ENCODE measurements at regions not wholly inside any gene's neighbourhood (a gene's known extent, or its start where the extent isn't known, plus 50 kb on each side); places are given as distances from the start of the nearest gene placed in this dataset.
"Not testable (repeated sequence)": the region's sequence is repeated elsewhere in the genome, so short reads cannot be mapped to it uniquely, and the experiment has no call there.

DNA sequence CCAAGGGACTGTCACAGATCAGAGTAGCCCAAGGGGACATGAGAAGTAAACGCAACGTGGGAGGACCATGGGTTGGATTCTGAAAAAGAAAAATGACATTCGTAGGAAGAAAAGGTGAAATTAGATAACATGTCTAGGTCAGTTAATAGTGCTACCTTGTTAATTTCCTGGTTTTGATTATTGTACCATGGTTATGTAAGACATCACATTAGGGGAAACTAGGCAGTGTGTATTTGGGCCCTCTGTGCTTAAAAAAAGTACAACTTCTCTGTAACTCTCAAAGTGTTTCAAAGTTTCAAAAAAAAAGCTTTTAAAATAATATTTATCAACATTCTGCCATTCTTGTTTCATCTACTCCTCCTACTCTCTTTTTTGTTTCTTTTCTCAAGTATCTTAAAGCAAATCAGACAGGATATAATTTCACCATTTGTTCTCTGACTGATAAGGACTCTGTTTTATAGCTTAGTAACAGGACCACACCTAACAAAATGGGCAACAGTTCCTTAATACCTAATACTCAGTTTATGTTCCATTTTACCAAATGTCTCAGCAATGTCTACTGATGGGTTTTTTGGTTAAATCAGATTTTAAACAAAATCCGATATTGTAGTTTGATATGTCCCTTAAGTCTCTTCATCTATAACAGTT is 97.1 kb upstream of the PLCB4 start:
- no peak overlapping the region for H3K4me3 Mint-ChIP-seq
- peaks cover 4% of the 10 kb centered on the region for H3K9me3 Mint-ChIP-seq
- CTCF ChIA-PET: no interaction called here
- H3K27ac Mint-ChIP-seq: no peak overlapping the region
- no peaks in the 10 kb centered on the region for H3K4me1 Mint-ChIP-seq
- H3K36me3 Mint-ChIP-seq: no peaks in the 10 kb centered on the region
- H3K27me3 Mint-ChIP-seq: no peaks in the 10 kb centered on the region
- no peak for DNase-seq

DNA sequence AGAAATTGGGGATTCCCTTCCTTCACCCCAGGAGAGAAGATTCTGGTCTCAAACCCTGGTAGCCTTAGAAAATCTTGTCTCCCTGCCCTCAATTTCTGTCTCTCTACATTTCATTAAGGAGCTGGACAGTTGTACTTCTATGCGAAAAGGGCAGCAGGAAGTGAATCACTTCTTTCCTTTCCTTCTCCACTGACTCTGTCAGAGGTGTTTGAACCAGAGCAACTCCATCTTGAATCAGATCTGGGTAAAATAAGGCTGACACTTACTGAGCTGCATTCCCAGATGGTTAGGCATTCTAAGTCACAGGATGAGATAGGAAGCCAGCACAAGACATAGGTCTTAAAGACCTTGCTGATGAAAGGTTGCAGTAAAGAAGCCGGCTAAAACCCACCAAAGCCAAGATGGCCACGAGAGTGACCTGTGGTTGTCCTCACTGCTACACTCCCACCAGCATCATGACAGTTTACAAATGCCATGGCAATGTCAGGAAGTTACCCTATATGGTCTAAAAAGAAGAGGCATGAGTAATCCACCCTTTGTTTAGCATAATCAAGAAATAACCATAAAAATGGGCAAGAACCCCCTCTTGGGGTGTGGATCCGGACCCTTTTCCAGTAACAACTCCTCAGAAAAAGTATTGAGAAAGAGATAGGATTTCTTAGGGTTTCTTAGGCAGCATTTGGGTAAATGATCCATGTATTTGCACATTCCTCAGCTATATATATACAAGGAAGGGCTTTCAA is 95.8 kb upstream of the PLCB4 start:
- Mint-ChIP-seq H3K36me3 (no peaks in the 10 kb centered on the region), H3K27ac (no peak overlapping the region), H3K27me3 (no peaks in the 10 kb centered on the region), H3K4me3 (no peak overlapping the region), H3K4me1 (no peaks in the 10 kb centered on the region), H3K9me3 (peaks cover 4% of the 10 kb centered on the region)
- DNase-seq: no peak
- CTCF ChIA-PET: no interaction called here

DNA sequence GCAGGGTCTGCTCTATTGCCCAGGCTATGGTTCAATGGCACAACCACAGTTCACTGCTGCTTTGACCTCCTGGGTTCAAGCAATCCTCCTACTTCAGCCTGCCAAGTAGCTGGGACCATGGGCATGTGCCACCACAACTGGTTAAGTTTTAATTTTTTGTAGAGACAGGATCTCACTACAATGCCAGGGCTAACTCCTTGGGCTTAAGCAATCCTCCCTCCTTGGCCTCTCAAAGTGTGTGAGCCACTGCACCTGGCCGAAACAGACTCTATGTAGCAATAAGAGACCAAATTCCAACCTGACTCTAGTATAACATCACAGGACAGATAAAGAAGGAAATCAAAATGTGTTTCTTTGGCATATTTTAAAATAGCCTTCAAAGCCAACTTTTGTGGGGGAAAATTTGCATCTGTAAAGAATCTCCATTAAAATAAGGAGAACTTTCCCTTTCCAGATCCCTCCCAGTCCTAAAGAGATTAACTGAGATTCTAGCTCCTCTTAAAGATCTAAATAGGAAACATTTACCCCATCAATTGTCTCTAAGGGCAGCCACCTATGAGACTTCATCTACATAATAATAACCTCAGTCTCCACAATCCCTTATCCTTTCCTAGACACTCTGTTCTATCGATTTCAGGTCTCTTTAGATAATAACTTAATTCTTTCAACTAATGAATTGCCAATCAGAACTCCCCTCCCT is 94.7 kb upstream of the PLCB4 start:
- H3K4me1 Mint-ChIP-seq: no peaks in the 10 kb centered on the region
- no peak overlapping the region for H3K27ac Mint-ChIP-seq
- H3K4me3 Mint-ChIP-seq: no peak overlapping the region
- H3K9me3 Mint-ChIP-seq: peaks cover 1% of the 10 kb centered on the region
- no peaks in the 10 kb centered on the region for H3K36me3 Mint-ChIP-seq
- CTCF ChIA-PET: no interaction called here
- no peaks in the 10 kb centered on the region for H3K27me3 Mint-ChIP-seq
- DNase-seq: no peak

DNA sequence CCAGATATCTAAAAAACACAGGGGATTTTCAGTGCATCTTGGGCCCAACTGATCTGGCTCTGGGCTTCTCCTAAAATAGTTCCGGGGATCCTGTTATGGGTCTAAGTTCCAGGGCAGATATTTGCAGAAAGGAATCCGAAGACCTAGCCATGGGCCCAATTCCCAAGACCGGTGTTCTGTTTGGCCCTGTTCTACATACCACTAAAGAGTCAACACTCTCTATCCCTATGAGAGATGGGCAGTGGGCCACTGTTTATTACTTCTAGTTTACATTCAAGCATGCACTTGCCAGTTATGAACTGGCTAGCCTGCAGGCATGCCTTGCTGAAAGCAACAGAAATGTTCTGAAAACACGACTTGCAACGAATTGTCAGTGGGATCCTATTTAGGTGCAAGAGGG is 87.4 kb upstream of the PLCB4 start:
- CTCF ChIA-PET: no interaction called here
- Mint-ChIP-seq H3K36me3 (no peaks in the 10 kb centered on the region), H3K4me1 (no peaks in the 10 kb centered on the region), H3K27me3 (no peaks in the 10 kb centered on the region), H3K27ac (no peak overlapping the region), H3K4me3 (no peak overlapping the region), H3K9me3 (no peaks in the 10 kb centered on the region)
- no peak for DNase-seq

DNA sequence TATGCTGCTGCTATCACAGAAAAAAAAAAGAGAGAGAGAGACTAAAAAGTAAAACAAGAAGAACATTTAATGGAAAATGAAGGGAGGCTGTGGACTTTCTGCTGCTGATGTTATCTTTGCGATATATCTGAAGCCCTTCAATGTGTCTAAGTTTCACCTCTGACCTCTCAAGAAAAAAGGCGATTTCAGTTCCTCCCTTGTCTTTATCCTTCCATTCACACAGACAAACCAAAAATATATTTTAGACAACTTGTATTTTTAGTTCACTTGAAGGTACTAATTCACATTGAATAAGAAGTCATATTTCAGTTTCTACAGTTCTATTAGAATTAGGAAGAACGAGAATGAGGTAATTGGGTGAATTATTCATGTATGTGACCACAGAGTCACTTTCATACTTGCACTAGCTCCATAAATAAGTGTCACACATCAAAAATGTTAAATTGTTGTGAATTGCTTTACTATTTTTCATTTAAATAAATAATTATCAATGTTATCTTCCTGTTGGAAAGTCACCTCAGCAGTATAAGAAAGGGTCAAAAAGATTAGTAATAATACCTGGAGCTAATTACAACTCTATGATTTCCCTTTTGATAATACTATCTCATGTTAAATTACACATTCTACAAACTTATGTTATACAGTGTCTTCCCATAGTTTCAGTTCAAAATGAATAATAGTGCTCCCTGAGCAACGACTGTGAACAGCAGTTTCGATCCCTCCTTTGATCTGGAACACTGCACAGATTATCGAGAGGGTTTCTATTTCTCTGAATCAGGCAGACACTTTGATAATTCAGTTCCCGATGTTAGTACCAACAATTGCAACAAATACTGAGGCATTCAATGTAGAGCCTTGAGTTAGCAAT is 85.2 kb upstream of the PLCB4 start:
- no peaks in the 10 kb centered on the region for H3K4me1 Mint-ChIP-seq
- CTCF ChIA-PET: no interaction called here
- H3K27ac Mint-ChIP-seq: no peak overlapping the region
- no peaks in the 10 kb centered on the region for H3K27me3 Mint-ChIP-seq
- no peak overlapping the region for H3K4me3 Mint-ChIP-seq
- no peak for DNase-seq
- H3K36me3 Mint-ChIP-seq: no peaks in the 10 kb centered on the region
- no peaks in the 10 kb centered on the region for H3K9me3 Mint-ChIP-seq

DNA sequence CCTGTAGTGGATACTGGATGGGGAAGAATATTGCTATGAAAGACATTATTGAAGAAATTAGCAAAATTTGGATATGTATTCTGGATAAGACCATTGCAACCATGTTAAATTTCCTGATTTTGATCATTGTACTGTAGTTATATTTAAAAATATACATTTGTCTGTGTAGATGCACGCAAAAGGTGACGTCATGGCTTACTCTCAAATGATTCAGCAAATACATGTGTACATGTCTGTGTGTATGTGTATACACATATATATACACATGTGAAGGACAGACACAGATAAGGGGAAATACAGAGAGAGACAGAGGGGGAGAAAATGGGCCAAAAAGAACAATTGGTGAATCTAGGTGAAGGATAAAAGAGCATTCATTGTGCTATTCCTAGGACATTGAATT is 82.3 kb upstream of the PLCB4 start:
- H3K27ac Mint-ChIP-seq: no peak overlapping the region
- CTCF ChIA-PET: no interaction called here
- DNase-seq: no peak
- no peaks in the 10 kb centered on the region for H3K4me1 Mint-ChIP-seq
- H3K4me3 Mint-ChIP-seq: no peak overlapping the region
- H3K27me3 Mint-ChIP-seq: no peaks in the 10 kb centered on the region
- H3K9me3 Mint-ChIP-seq: peaks cover 2% of the 10 kb centered on the region
- no peaks in the 10 kb centered on the region for H3K36me3 Mint-ChIP-seq

DNA sequence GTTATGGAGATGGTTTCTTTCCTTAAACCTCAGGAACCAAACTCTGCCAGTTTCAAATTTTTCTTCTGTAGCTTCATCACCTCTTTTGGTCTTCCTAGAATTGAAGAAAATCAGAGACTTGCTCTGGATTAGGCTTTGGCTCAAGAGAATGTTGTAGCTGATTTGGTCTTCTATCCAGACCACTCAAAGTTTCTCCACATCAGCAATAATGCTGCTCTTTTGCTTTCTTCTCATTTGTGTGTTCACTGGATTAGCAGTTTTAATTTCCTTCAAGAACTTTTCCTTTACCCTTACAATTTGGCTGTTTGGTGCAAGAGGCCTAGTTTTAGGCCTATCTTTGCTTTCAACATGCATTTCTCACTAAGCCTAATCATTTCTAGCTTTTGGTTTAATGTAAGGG is 78.1 kb upstream of the PLCB4 start:
- Mint-ChIP-seq H3K27me3 (no peaks in the 10 kb centered on the region), H3K27ac (no peak overlapping the region), H3K9me3 (peaks cover 2% of the 10 kb centered on the region), H3K4me3 (no peak overlapping the region), H3K36me3 (no peaks in the 10 kb centered on the region), H3K4me1 (no peaks in the 10 kb centered on the region)
- CTCF ChIA-PET: no interaction called here
- DNase-seq: no peak

DNA sequence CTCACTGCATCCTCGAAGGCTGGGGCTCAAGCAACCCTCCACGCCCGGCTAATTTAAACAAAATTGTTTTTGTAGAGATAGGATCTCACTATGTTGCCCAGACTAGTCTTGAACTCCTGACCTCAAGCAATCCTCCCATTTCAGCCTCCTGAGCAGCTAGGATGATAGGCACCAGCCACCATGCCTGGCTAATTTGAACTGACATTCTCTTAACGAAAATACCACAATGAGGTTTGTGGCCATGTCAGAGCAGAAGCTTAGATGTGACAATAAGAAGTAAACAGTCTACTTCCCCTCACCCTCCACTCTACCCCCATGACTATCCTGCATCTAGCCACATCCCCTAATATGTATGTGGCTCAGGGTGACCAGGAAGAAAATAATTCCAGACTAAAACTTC is 74.8 kb upstream of the PLCB4 start:
- Mint-ChIP-seq H3K27me3 (no peaks in the 10 kb centered on the region), H3K36me3 (no peaks in the 10 kb centered on the region), H3K27ac (no peak overlapping the region), H3K9me3 (peaks cover 4% of the 10 kb centered on the region), H3K4me3 (no peak overlapping the region), H3K4me1 (no peaks in the 10 kb centered on the region)
- CTCF ChIA-PET: interaction anchor here (0.6 kb wide), 1 partner anchor 12 kb away, joined by 3 read pairs; no protein-coding TSS in a partner anchor
- DNase-seq: no peak

DNA sequence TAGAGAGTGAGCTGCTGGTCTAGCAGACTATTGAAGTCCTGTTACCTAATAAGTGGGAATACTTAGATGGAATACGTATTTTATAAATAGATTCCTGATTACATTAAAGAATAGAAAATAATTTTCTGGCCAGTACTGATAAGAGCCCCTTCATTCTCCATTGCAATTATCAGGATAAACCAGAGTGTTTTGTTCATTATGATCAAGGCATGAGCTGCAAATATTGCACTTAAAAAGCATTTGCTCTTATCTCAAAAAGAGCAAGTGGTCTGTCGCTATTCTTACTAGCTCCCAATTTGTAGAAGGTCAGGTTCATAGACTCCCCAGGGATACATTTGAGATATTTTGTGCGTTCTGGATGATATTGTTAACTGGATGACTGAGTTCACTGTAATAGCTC is 73.1 kb upstream of the PLCB4 start:
- peaks cover 4% of the 10 kb centered on the region for H3K9me3 Mint-ChIP-seq
- no peaks in the 10 kb centered on the region for H3K36me3 Mint-ChIP-seq
- H3K4me1 Mint-ChIP-seq: no peaks in the 10 kb centered on the region
- no peak overlapping the region for H3K27ac Mint-ChIP-seq
- CTCF ChIA-PET: interaction anchor here (0.7 kb wide), 1 partner anchor 16 kb away, joined by 3 read pairs; no protein-coding TSS in a partner anchor
- H3K4me3 Mint-ChIP-seq: no peak overlapping the region
- H3K27me3 Mint-ChIP-seq: no peaks in the 10 kb centered on the region
- no peak for DNase-seq

DNA sequence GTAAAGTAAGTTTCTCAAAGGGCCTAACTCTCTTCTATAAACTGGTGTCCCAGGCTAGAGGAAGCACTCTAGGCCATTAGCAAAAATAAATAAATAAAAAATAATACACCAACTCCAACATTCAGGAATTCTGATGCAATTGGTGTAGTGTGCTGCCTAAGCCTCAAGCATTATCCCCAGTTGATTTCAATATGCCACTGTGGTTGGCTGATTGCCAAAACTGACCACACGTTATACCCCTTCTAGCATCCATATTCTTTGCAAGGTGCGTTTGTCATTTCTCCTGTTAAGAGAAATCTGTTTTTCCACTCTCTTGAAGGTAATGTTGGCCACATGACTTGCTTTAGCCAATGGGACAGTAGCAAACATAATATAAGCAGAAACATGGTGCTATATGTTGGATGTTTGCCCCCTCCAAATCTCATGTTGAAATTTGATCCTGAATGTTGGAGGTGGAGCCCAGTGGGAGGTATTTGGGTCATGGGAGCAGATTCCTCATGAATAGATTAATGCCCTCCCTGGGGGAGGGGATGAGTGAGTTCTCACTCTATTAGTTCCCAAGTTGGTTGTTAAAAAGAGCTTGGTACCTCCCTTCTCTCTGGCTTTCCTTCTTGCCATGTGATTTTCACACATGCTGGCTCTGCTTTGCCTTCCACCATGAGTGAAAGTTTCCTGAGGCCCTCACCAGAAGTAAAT is 71.9 kb upstream of the PLCB4 start:
- Mint-ChIP-seq H3K9me3 (peaks cover 4% of the 10 kb centered on the region), H3K27ac (no peak overlapping the region), H3K27me3 (no peaks in the 10 kb centered on the region), H3K36me3 (no peaks in the 10 kb centered on the region), H3K4me1 (no peaks in the 10 kb centered on the region), H3K4me3 (no peak overlapping the region)
- DNase-seq: no peak
- CTCF ChIA-PET: no interaction called here

DNA sequence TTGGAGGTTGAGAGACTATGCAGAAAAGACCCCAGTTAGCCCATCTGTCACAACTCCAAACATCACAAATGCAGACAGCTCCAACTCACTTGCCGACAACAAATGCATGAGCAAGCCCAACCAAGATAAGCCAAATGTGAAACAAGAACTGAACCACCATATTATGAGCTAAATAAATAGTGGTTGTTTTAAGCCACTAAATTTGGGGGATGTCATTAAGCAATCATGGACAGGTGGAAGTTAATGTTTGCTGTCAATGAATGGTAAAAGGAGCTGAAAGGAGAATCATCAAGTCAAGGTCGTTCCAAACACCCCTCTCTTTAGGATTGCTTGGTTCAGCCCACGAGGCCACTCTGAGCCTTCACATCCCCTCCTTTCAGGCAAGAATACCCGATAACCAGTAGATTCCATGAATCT is 71.2 kb upstream of the PLCB4 start:
- CTCF ChIA-PET: no interaction called here

DNA sequence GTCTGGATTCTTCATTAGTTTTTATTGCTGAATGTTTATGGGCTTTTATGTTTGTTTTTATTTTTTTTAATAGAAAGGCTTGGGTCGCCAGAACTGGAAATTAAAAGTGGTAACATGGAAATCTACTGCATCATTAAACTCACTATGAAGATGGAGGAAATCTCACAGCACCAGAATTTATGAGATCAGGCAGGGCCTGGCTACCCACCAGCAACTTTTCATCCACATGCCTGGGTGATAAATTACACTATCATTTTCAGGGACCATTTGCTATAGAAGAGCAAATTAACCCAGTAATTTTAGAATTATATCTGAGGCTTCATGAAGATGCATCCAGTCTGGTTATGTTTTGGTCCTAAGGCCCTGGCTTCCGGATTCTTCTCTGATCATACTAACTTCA is 57.8 kb upstream of the PLCB4 start:
- H3K27me3 Mint-ChIP-seq: no peaks in the 10 kb centered on the region
- peaks cover 3% of the 10 kb centered on the region for H3K9me3 Mint-ChIP-seq
- H3K4me1 Mint-ChIP-seq: no peaks in the 10 kb centered on the region
- H3K36me3 Mint-ChIP-seq: no peaks in the 10 kb centered on the region
- CTCF ChIA-PET: no interaction called here
- H3K27ac Mint-ChIP-seq: no peak overlapping the region
- no peak overlapping the region for H3K4me3 Mint-ChIP-seq
- no peak for DNase-seq

More for the DNA sequence above, 71.2 kb upstream of the PLCB4 start:
- Mint-ChIP-seq H3K36me3 (no peaks in the 10 kb centered on the region), H3K9me3 (peaks cover 6% of the 10 kb centered on the region), H3K27me3 (no peaks in the 10 kb centered on the region), H3K4me3 (no peak overlapping the region), H3K27ac (no peak overlapping the region), H3K4me1 (no peaks in the 10 kb centered on the region)
- DNase-seq: no peak

DNA sequence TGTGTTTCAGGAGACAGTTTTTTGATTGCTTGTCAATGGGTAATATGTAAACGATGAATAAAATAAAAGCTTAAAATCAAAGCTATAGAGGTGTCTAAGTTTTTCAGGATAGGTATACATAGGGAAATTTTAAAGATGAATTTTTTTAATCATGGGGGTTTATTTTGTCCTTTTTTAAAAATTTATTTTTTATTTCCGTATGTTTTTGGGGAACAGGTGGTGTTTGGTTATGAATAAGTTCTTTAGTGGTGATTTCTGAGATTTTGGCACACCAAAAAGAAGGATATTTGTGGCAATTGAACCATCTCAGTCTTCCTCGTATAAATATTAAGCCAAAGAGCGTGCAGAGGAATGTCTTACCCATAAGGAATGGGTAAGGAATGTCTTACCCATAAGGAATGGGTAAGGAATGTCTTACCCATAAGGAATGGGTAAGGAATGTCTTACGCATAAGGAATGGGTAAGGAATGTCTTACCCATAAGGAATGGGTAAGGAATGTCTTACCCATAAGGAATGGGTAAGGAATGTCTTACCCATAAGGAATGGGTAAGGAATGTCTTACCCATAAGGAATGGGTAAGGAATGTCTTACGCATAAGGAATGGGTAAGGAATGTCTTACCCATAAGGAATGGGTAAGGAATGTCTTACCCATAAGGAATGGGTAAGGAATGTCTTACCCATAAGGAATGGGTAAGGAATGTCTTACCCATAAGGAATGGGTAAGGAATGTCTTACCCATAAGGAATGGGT is 53.5 kb upstream of the PLCB4 start:
- H3K27ac Mint-ChIP-seq, H3K27me3 Mint-ChIP-seq, H3K4me3 Mint-ChIP-seq, CTCF ChIA-PET, H3K9me3 Mint-ChIP-seq, H3K4me1 Mint-ChIP-seq, H3K36me3 Mint-ChIP-seq, DNase-seq: not testable (repeated sequence)
